DMS153 treated with DMSO at 0.1 percent for 48 hours (cell line): ENCODE measurements at regions not wholly inside any gene's neighbourhood (a gene's known extent, or its start where the extent isn't known, plus 50 kb on each side); places are given as distances from the start of the nearest gene placed in this dataset.

Experiments
- DNase-seq: peaks from one replicate; lab custom pipeline; 2025; ENCODE audit not compliant: unreplicated experiment; lab: John Stamatoyannopoulos, UW

GRCh38 chr12:25904442-25904841 lies 54.0 kb upstream of the RASSF8 start:
- DNase-seq: no peak

GRCh38 chr12:25906651-25907340 lies 51.7 kb upstream of the RASSF8 start:
- DNase-seq: no peak
